ENCODE measurements at regions not wholly inside any gene's neighbourhood (a gene's known extent, or its start where the extent isn't known, plus 50 kb on each side); places are given as distances from the start of the nearest gene placed in this dataset.

- no peak for DNase-seq
Measured at GRCh38 chr15:47609693-47610092, 107.6 kb upstream of the SEMA6D start.

- DNase-seq: no peak
Measured at GRCh38 chr15:47610736-47611135, 106.6 kb upstream of the SEMA6D start.

- no peak for DNase-seq
Measured at GRCh38 chr15:47614360-47615011, 102.8 kb upstream of the SEMA6D start.

- no peak for DNase-seq
Measured at GRCh38 chr15:47616876-47617275, 100.4 kb upstream of the SEMA6D start.

GRCh38 chr15:47618241-47618640, 99.1 kb upstream of the SEMA6D start:
- no peak for DNase-seq

- no peak for DNase-seq
Measured at GRCh38 chr15:47620960-47621681, 96.2 kb upstream of the SEMA6D start.

- no peak for DNase-seq
Measured at GRCh38 chr15:47622055-47622454, 95.2 kb upstream of the SEMA6D start.

GRCh38 chr15:47624503-47624902, 92.8 kb upstream of the SEMA6D start:
- no peak for DNase-seq

- no peak for DNase-seq
Measured at GRCh38 chr15:47639042-47639441, 78.3 kb upstream of the SEMA6D start.

GRCh38 chr15:47640079-47640478, 77.2 kb upstream of the SEMA6D start:
- DNase-seq: no peak

GRCh38 chr15:47640901-47641300, 76.4 kb upstream of the SEMA6D start:
- DNase-seq: no peak

- no peak for DNase-seq
Measured at GRCh38 chr15:47644722-47645121, 72.6 kb upstream of the SEMA6D start.

- DNase-seq: no peak
Measured at GRCh38 chr15:47650564-47650963, 66.7 kb upstream of the SEMA6D start.

- DNase-seq: no peak
Measured at GRCh38 chr15:47652328-47652727, 65.0 kb upstream of the SEMA6D start.

GRCh38 chr15:47652844-47653243, 64.5 kb upstream of the SEMA6D start:
- no peak for DNase-seq

GRCh38 chr15:47661661-47662180, 55.6 kb upstream of the SEMA6D start:
- DNase-seq: no peak

- DNase-seq: no peak
Measured at GRCh38 chr15:47663101-47663500, 54.2 kb upstream of the SEMA6D start.
